ENCODE measurements at regions not wholly inside any gene's neighbourhood (a gene's known extent, or its start where the extent isn't known, plus 50 kb on each side); places are given as distances from the start of the nearest gene placed in this dataset.

GRCh38 chr1:70536708-70537366 is 125.8 kb downstream of the CTH start:
- TF ChIP-seq FOSL1 (IDR thresholded peaks at IDR 0.05; ENCODE audit: insufficient read depth, low read depth, low read length) (no peak), CTCF (IDR thresholded peaks at IDR 0.05; ENCODE audit: control extremely low read depth in 1 of 3, insufficient read depth in 1 of 3, low read depth in 1 of 3, low read length in 3 of 3) (no peak), EP300 (IDR thresholded peaks at IDR 0.05; ENCODE audit: borderline replicate concordance in 1 of 2, low read depth in 2 of 2, low read length in 2 of 2) (no peak), TBP (IDR thresholded peaks at IDR 0.05; ENCODE audit: low read depth, low read length) (no peak)
